ENCODE measurements at regions not wholly inside any gene's neighbourhood (a gene's known extent, or its start where the extent isn't known, plus 50 kb on each side); places are given as distances from the start of the nearest gene placed in this dataset.

- H3K4me3 ChIP-seq (ENCODE audit: low read length) = no peak overlapping the region
- no peak overlapping the region for H3K4me2 ChIP-seq (ENCODE audit: low read length)
- TF ChIP-seq EZH2 (IDR thresholded peaks at IDR 0.05; ENCODE audit: low read length, unreplicated experiment) (no peak), CTCF (conservative IDR thresholded peaks at IDR 0.05; ENCODE audit: low read depth, low read length) (no peak), EZH2phosphoT487 (IDR thresholded peaks at IDR 0.05; ENCODE audit: borderline replicate concordance, low read length) (no peak)
- H3F3A ChIP-seq (ENCODE audit: low read length, unreplicated experiment) = no peaks in the 10 kb centered on the region
- H2AFZ ChIP-seq (ENCODE audit: low read length) = no peak overlapping the region
- no peak overlapping the region for H3K27ac ChIP-seq (ENCODE audit: low read length)
- CTCF ChIA-PET = no interaction called here
- H3K79me2 ChIP-seq (ENCODE audit: low read length) = no peaks in the 10 kb centered on the region
- H3K4me1 ChIP-seq (ENCODE audit: insufficient read depth, low read length) = no peaks in the 10 kb centered on the region
- intact Hi-C loops (cut with micrococcal nuclease) = no loop called here
- no peaks in the 10 kb centered on the region for H3K36me3 ChIP-seq (ENCODE audit: low read depth, low read length)
- no peaks in the 10 kb centered on the region for H3K9me2 ChIP-seq (replicated peaks; ENCODE audit: low read length)
- H3K9ac ChIP-seq (ENCODE audit: low read length) = no peak overlapping the region
- peaks cover 17% of the 10 kb centered on the region; the same call in 1 of the 2 replicates for H3K27me3 ChIP-seq (ENCODE audit: low read length)
- no peak for ATAC-seq
- no peak for DNase-seq
- no TSS peak for BruUV-seq (replicated peaks)
- POLR2A ChIA-PET (ENCODE audit: unreplicated experiment) = no interaction called here
- no peaks in the 10 kb centered on the region for H4K20me1 ChIP-seq (ENCODE audit: low read length)
- H3K9me3 ChIP-seq (ENCODE audit: low read length) = 0 out of 2 replicates have a peak, but pooled peaks cover 3% of the 10 kb centered on the region
These were observed 201.0 kb downstream of the GXYLT1 start for GRCh38 chr12:41943671-41944070.

GRCh38 chr12:41942354-41942753 lies 202.3 kb downstream of the GXYLT1 start:
- H3K4me2 ChIP-seq (ENCODE audit: low read length) = no peak overlapping the region
- H3K27ac ChIP-seq (ENCODE audit: low read length) = no peak overlapping the region
- no peak overlapping the region for H3K9ac ChIP-seq (ENCODE audit: low read length)
- ATAC-seq (no peak), DNase-seq (no peak)
- no peaks in the 10 kb centered on the region for H3K36me3 ChIP-seq (ENCODE audit: low read depth, low read length)
- ChIA-PET POLR2A (ENCODE audit: unreplicated experiment) (no interaction called here), CTCF (no interaction called here)
- H3K79me2 ChIP-seq (ENCODE audit: low read length) = no peaks in the 10 kb centered on the region
- H3K4me3 ChIP-seq (ENCODE audit: low read length) = no peak overlapping the region
- peaks cover 12% of the 10 kb centered on the region; the same call in 1 of the 2 replicates for H3K27me3 ChIP-seq (ENCODE audit: low read length)
- no peak for TF ChIP-seq EZH2 (IDR thresholded peaks at IDR 0.05; ENCODE audit: low read length, unreplicated experiment)
- no peak for TF ChIP-seq CTCF (conservative IDR thresholded peaks at IDR 0.05; ENCODE audit: low read depth, low read length)
- no peak for TF ChIP-seq EZH2phosphoT487 (IDR thresholded peaks at IDR 0.05; ENCODE audit: borderline replicate concordance, low read length)
- H3K9me3 ChIP-seq (ENCODE audit: low read length) = 0 out of 2 replicates have a peak, but pooled peaks cover 3% of the 10 kb centered on the region
- H3K9me2 ChIP-seq (replicated peaks; ENCODE audit: low read length) = no peaks in the 10 kb centered on the region
- intact Hi-C loops (cut with micrococcal nuclease) = no loop called here
- BruUV-seq (replicated peaks) = no TSS peak
- no peaks in the 10 kb centered on the region for H3F3A ChIP-seq (ENCODE audit: low read length, unreplicated experiment)
- H2AFZ ChIP-seq (ENCODE audit: low read length) = no peak overlapping the region
- H4K20me1 ChIP-seq (ENCODE audit: low read length) = no peaks in the 10 kb centered on the region
- no peaks in the 10 kb centered on the region for H3K4me1 ChIP-seq (ENCODE audit: insufficient read depth, low read length)

GRCh38 chr12:41941079-41941478 lies 203.6 kb downstream of the GXYLT1 start:
- Histone ChIP-seq H3K4me2 (ENCODE audit: low read length) (no peak overlapping the region), H2AFZ (ENCODE audit: low read length) (no peak overlapping the region), H3K27ac (ENCODE audit: low read length) (no peak overlapping the region), H3K36me3 (ENCODE audit: low read depth, low read length) (no peaks in the 10 kb centered on the region), H3K9me2 (replicated peaks; ENCODE audit: low read length) (no peaks in the 10 kb centered on the region), H3K4me1 (ENCODE audit: insufficient read depth, low read length) (no peaks in the 10 kb centered on the region), H4K20me1 (ENCODE audit: low read length) (no peaks in the 10 kb centered on the region), H3F3A (ENCODE audit: low read length, unreplicated experiment) (no peaks in the 10 kb centered on the region), H3K4me3 (ENCODE audit: low read length) (no peak overlapping the region), H3K79me2 (ENCODE audit: low read length) (no peaks in the 10 kb centered on the region), H3K9ac (ENCODE audit: low read length) (no peak overlapping the region), H3K9me3 (ENCODE audit: low read length) (no peaks in the 10 kb centered on the region), H3K27me3 (ENCODE audit: low read length) (peaks cover 16% of the 10 kb centered on the region; the same call in 1 of the 2 replicates)
- ATAC-seq (no peak), DNase-seq (no peak)
- no TSS peak for BruUV-seq (replicated peaks)
- ChIA-PET POLR2A (ENCODE audit: unreplicated experiment) (no interaction called here), CTCF (no interaction called here)
- intact Hi-C loops (cut with micrococcal nuclease) = no loop called here
- no peak for TF ChIP-seq EZH2phosphoT487 (IDR thresholded peaks at IDR 0.05; ENCODE audit: borderline replicate concordance, low read length)
- no peak for TF ChIP-seq EZH2 (IDR thresholded peaks at IDR 0.05; ENCODE audit: low read length, unreplicated experiment)
- no peak for TF ChIP-seq CTCF (conservative IDR thresholded peaks at IDR 0.05; ENCODE audit: low read depth, low read length)

Measured in PC-3 (cell line).